ENCODE measurements at regions not wholly inside any gene's neighbourhood (a gene's known extent, or its start where the extent isn't known, plus 50 kb on each side); places are given as distances from the start of the nearest gene placed in this dataset.

DNA sequence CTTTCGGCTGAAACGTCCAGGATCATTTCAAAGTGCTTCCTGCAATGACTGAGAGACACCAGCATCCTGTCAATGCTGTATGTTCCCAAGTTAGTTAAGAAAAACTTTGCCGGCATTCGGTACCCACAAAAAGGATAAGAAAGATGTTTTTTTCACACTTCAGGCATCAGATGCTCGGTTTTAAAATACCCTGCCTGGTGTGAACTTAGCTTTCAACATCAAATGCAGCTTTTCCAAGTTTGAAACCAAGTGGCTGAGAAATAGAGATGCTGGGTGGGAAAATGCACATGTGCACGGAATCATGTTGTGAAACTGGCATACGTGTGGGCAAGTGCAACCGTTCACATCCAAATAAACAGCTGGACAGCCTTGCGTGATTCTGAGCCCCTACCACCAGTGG lies 254.9 kb upstream of the IGF1R start:
- peaks cover 10% of the 10 kb centered on the region for H3K27me3 ChIP-seq (replicated peaks; ENCODE audit: control insufficient read depth, insufficient read depth, low read length)
- H3K36me3 ChIP-seq (ENCODE audit: control insufficient read depth, insufficient read depth, low read length, severe bottlenecking) = no peaks in the 10 kb centered on the region
- no peaks in the 10 kb centered on the region for H3K9me3 ChIP-seq (ENCODE audit: control insufficient read depth, low read length)
- DNase-seq (ENCODE audit: low read depth) = no peak
- no peak overlapping the region for H3K4me3 ChIP-seq (ENCODE audit: low read length)
- H3K4me1 ChIP-seq (ENCODE audit: control insufficient read depth, insufficient read depth, low read length) = no peaks in the 10 kb centered on the region
- no peak overlapping the region for H3K9ac ChIP-seq (ENCODE audit: low read length)

- Histone ChIP-seq H3K27me3 (replicated peaks; ENCODE audit: control insufficient read depth, insufficient read depth, low read length) (peaks cover 16% of the 10 kb centered on the region), H3K9me3 (ENCODE audit: control insufficient read depth, low read length) (no peaks in the 10 kb centered on the region)
- no peak for DNase-seq (ENCODE audit: low read depth)
These were observed 253.8 kb upstream of the IGF1R start for GRCh38 chr15:98394546-98394945.

GRCh38 chr15:98395974-98396610 lies 252.2 kb upstream of the IGF1R start:
- Histone ChIP-seq H3K4me3 (ENCODE audit: low read length) (no peak overlapping the region), H3K9ac (ENCODE audit: low read length) (no peak overlapping the region), H3K36me3 (ENCODE audit: control insufficient read depth, insufficient read depth, low read length, severe bottlenecking) (no peaks in the 10 kb centered on the region), H3K27me3 (replicated peaks; ENCODE audit: control insufficient read depth, insufficient read depth, low read length) (peaks cover 16% of the 10 kb centered on the region), H3K4me1 (ENCODE audit: control insufficient read depth, insufficient read depth, low read length) (peaks cover 6% of the 10 kb centered on the region), H3K9me3 (ENCODE audit: control insufficient read depth, low read length) (no peaks in the 10 kb centered on the region)
- DNase-seq (ENCODE audit: low read depth) = no peak

More at GRCh38 chr15:98394546-98394945, 253.8 kb upstream of the IGF1R start:
- no peak overlapping the region for H3K4me3 ChIP-seq (ENCODE audit: low read length)
- H3K4me1 ChIP-seq (ENCODE audit: control insufficient read depth, insufficient read depth, low read length) = no peaks in the 10 kb centered on the region
- no peak overlapping the region for H3K9ac ChIP-seq (ENCODE audit: low read length)
- H3K36me3 ChIP-seq (ENCODE audit: control insufficient read depth, insufficient read depth, low read length, severe bottlenecking) = no peaks in the 10 kb centered on the region

DNA sequence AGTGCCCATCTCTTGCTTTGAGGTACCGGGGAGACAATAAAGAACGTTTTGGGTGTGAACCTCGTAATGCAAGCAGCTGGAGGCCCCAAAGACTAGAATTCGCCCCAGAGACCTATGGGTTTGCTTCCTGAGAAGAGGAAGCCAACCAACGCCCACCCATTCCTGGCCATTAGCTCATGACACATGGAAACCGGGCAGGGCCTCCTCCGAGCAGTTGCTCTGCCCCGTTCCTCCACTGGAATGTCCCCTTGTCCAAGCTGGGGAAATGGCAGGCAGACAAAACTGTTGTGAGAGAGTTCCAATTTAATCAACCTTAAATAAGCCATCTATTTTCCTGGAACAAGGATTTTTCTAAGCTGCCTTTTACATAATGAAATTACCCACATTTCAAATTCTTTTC lies 250.9 kb upstream of the IGF1R start:
- Histone ChIP-seq H3K4me3 (ENCODE audit: low read length) (no peak overlapping the region), H3K9me3 (ENCODE audit: control insufficient read depth, low read length) (no peaks in the 10 kb centered on the region), H3K36me3 (ENCODE audit: control insufficient read depth, insufficient read depth, low read length, severe bottlenecking) (no peaks in the 10 kb centered on the region), H3K9ac (ENCODE audit: low read length) (no peak overlapping the region), H3K27me3 (replicated peaks; ENCODE audit: control insufficient read depth, insufficient read depth, low read length) (peaks cover 16% of the 10 kb centered on the region), H3K4me1 (ENCODE audit: control insufficient read depth, insufficient read depth, low read length) (peaks cover 15% of the 10 kb centered on the region)
- no peak for DNase-seq (ENCODE audit: low read depth)

- Histone ChIP-seq H3K27me3 (replicated peaks; ENCODE audit: control insufficient read depth, insufficient read depth, low read length) (peaks cover 13% of the 10 kb centered on the region), H3K4me3 (ENCODE audit: low read length) (no peak overlapping the region), H3K4me1 (ENCODE audit: control insufficient read depth, insufficient read depth, low read length) (peaks cover 15% of the 10 kb centered on the region), H3K9me3 (ENCODE audit: control insufficient read depth, low read length) (no peaks in the 10 kb centered on the region), H3K9ac (ENCODE audit: low read length) (no peak overlapping the region), H3K36me3 (ENCODE audit: control insufficient read depth, insufficient read depth, low read length, severe bottlenecking) (no peaks in the 10 kb centered on the region)
- no peak for DNase-seq (ENCODE audit: low read depth)
These were observed 250.3 kb upstream of the IGF1R start for GRCh38 chr15:98398056-98398455.

DNA sequence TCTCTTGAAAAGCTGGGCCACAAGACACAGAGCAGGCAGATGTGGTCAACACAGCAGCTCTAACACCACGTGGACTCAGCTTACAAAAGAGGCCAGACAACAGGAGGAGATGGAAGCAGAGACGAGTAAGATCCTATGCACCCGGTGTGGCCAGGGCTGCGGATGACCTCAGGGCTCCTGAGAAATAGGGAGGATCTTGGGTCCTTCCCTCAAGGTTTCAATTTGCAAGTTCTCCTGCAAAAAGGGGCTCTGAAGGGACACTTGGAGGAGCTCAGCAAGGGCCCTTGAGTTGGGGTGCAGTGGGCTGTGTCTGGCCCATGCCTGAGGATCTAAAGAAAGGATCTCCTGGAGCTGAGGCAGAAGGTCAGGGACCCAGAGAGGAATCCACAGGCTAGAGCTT lies 249.5 kb upstream of the IGF1R start:
- Histone ChIP-seq H3K4me3 (ENCODE audit: low read length) (no peak overlapping the region), H3K4me1 (ENCODE audit: control insufficient read depth, insufficient read depth, low read length) (peaks cover 15% of the 10 kb centered on the region), H3K9ac (ENCODE audit: low read length) (no peak overlapping the region), H3K27me3 (replicated peaks; ENCODE audit: control insufficient read depth, insufficient read depth, low read length) (peaks cover 13% of the 10 kb centered on the region), H3K36me3 (ENCODE audit: control insufficient read depth, insufficient read depth, low read length, severe bottlenecking) (no peaks in the 10 kb centered on the region), H3K9me3 (ENCODE audit: control insufficient read depth, low read length) (no peaks in the 10 kb centered on the region)
- no peak for DNase-seq (ENCODE audit: low read depth)

DNA sequence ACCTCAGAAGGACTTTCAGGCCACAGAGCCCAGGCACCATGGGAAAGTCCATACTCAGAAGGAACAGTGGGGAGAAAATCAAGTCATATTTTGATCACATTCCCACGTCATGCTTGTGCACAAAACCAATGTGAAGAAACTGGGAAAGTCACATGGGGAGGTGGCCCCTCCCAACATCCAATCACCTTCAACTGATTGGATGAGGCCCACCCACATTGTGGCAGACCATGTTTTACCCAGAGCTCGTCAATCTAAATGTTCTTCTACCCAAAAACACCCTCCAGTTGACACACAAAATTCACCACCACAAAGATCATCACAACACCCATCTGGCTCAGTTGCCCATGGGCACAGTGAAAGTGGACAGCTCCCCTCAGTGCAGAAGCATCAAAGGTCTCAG lies 248.2 kb upstream of the IGF1R start:
- Histone ChIP-seq H3K9ac (ENCODE audit: low read length) (no peak overlapping the region), H3K27me3 (replicated peaks; ENCODE audit: control insufficient read depth, insufficient read depth, low read length) (peaks cover 8% of the 10 kb centered on the region), H3K36me3 (ENCODE audit: control insufficient read depth, insufficient read depth, low read length, severe bottlenecking) (no peaks in the 10 kb centered on the region), H3K4me3 (ENCODE audit: low read length) (no peak overlapping the region), H3K9me3 (ENCODE audit: control insufficient read depth, low read length) (no peaks in the 10 kb centered on the region), H3K4me1 (ENCODE audit: control insufficient read depth, insufficient read depth, low read length) (peaks cover 15% of the 10 kb centered on the region)
- no peak for DNase-seq (ENCODE audit: low read depth)

DNA sequence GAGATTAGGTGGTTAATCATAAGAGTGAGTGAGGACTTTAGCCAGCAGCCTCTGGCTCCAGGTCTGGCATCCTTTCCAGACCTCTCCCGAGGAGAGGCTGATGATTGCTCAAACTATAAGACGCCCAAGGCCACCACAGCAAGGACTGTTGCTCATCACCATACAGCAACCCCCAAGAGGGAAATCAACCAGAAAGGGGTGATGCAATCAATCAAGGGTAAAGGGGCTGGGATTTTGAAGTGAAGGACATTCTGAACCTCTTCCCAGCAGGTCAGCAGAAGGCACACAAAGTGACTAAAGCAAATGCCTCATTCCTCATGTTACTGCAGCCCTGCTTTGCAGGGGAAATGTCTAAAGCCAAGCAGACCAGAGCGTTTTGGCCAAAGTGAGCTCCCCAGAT lies 247.3 kb upstream of the IGF1R start:
- Histone ChIP-seq H3K4me3 (ENCODE audit: low read length) (no peak overlapping the region), H3K4me1 (ENCODE audit: control insufficient read depth, insufficient read depth, low read length) (peaks cover 15% of the 10 kb centered on the region), H3K36me3 (ENCODE audit: control insufficient read depth, insufficient read depth, low read length, severe bottlenecking) (no peaks in the 10 kb centered on the region), H3K27me3 (replicated peaks; ENCODE audit: control insufficient read depth, insufficient read depth, low read length) (peaks cover 12% of the 10 kb centered on the region), H3K9me3 (ENCODE audit: control insufficient read depth, low read length) (no peaks in the 10 kb centered on the region), H3K9ac (ENCODE audit: low read length) (peak overlapping the region; percentile 26)
- DNase-seq (ENCODE audit: low read depth) = no peak

DNA sequence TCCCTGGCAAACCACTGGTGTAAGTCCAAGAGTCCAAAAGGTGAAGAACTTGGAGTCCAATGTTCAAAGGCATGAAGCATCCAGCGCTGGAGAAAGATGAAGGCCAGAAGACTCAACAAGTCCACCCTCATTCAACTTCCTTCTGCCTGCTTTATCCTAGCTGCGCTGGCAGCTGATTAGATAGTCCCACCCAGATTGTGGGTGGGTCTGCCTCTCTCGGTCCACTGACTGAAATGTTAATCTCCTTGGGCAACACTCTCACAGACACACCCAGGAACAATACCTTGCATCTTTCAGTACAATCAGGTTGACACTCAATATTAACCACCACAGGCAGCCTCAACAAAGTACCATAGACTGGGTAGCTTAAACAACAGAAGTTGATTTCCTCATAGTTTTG lies 245.9 kb upstream of the IGF1R start:
- H3K9me3 ChIP-seq (ENCODE audit: control insufficient read depth, low read length) = no peaks in the 10 kb centered on the region
- peaks cover 15% of the 10 kb centered on the region for H3K27me3 ChIP-seq (replicated peaks; ENCODE audit: control insufficient read depth, insufficient read depth, low read length)
- peaks cover 15% of the 10 kb centered on the region for H3K4me1 ChIP-seq (ENCODE audit: control insufficient read depth, insufficient read depth, low read length)
- H3K4me3 ChIP-seq (ENCODE audit: low read length) = no peak overlapping the region
- DNase-seq (ENCODE audit: low read depth) = no peak
- no peaks in the 10 kb centered on the region for H3K36me3 ChIP-seq (ENCODE audit: control insufficient read depth, insufficient read depth, low read length, severe bottlenecking)
- no peak overlapping the region for H3K9ac ChIP-seq (ENCODE audit: low read length)

DNA sequence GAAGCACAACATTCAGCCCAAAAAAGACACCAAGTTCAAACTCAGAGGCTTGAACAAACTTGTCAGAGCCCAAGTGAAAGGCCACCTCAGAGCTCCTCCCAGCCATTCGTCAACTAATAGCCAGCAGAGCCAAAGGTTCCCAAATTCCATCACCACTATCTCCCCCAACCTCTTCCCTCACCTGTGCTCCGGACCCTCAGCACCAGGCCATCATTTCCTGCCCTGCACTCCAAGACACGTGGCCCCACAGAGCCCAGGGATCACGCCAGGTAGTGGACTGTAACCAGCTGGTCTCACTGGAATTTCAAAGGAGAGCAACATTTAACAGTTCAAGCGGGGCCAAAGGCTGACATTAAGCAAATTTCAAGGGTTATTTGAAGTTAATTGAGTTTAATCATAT lies 245.2 kb upstream of the IGF1R start:
- H3K27me3 ChIP-seq (replicated peaks; ENCODE audit: control insufficient read depth, insufficient read depth, low read length) = peaks cover 14% of the 10 kb centered on the region
- H3K36me3 ChIP-seq (ENCODE audit: control insufficient read depth, insufficient read depth, low read length, severe bottlenecking) = no peaks in the 10 kb centered on the region
- DNase-seq (ENCODE audit: low read depth) = no peak
- no peak overlapping the region for H3K9ac ChIP-seq (ENCODE audit: low read length)
- H3K9me3 ChIP-seq (ENCODE audit: control insufficient read depth, low read length) = no peaks in the 10 kb centered on the region
- H3K4me3 ChIP-seq (ENCODE audit: low read length) = no peak overlapping the region
- H3K4me1 ChIP-seq (ENCODE audit: control insufficient read depth, insufficient read depth, low read length) = peaks cover 15% of the 10 kb centered on the region

GRCh38 chr15:98403569-98403968 lies 244.8 kb upstream of the IGF1R start:
- H3K27me3 ChIP-seq (replicated peaks; ENCODE audit: control insufficient read depth, insufficient read depth, low read length) = peaks cover 14% of the 10 kb centered on the region
- no peak for DNase-seq (ENCODE audit: low read depth)
- peaks cover 15% of the 10 kb centered on the region for H3K4me1 ChIP-seq (ENCODE audit: control insufficient read depth, insufficient read depth, low read length)
- no peak overlapping the region for H3K9ac ChIP-seq (ENCODE audit: low read length)
- no peaks in the 10 kb centered on the region for H3K9me3 ChIP-seq (ENCODE audit: control insufficient read depth, low read length)
- H3K36me3 ChIP-seq (ENCODE audit: control insufficient read depth, insufficient read depth, low read length, severe bottlenecking) = no peaks in the 10 kb centered on the region
- no peak overlapping the region for H3K4me3 ChIP-seq (ENCODE audit: low read length)

- Histone ChIP-seq H3K9me3 (ENCODE audit: control insufficient read depth, low read length) (no peaks in the 10 kb centered on the region), H3K36me3 (ENCODE audit: control insufficient read depth, insufficient read depth, low read length, severe bottlenecking) (no peaks in the 10 kb centered on the region), H3K4me3 (ENCODE audit: low read length) (no peak overlapping the region), H3K27me3 (replicated peaks; ENCODE audit: control insufficient read depth, insufficient read depth, low read length) (peaks cover 9% of the 10 kb centered on the region), H3K9ac (ENCODE audit: low read length) (no peak overlapping the region), H3K4me1 (ENCODE audit: control insufficient read depth, insufficient read depth, low read length) (peaks cover 15% of the 10 kb centered on the region)
- DNase-seq (ENCODE audit: low read depth) = no peak
These were observed 243.3 kb upstream of the IGF1R start for GRCh38 chr15:98405013-98405412.
